Cardiac fibroblast (primary cell): ENCODE measurements at regions not wholly inside any gene's neighbourhood (a gene's known extent, or its start where the extent isn't known, plus 50 kb on each side); places are given as distances from the start of the nearest gene placed in this dataset.

Experiments used
- DNase-seq, 2 donors: peaks; one replicate each; pipeline versions ENCODE4 v3.0.0 to v3.0.0-alpha.2; 2010; ENCODE audit warnings: low read depth in 2 of 2
- H3K4me3 ChIP-seq, 2 donors: replicated peaks in 1 of 2; 1 replicate in 1 of 2; 2 replicates in 1 of 2; pipeline ENCODE4 v1.5.1; 2011; ENCODE audit warnings: low read depth in 2 of 2, low read length in 2 of 2, mild to moderate bottlenecking in 2 of 2, moderate library complexity in 1 of 2
- CTCF ChIP-seq: IDR thresholded peaks from one replicate; pipeline ENCODE4 v1.5.1; 2011; ENCODE audit warnings: low read depth, mild to moderate bottlenecking, low read length, inconsistent platforms

DNA sequence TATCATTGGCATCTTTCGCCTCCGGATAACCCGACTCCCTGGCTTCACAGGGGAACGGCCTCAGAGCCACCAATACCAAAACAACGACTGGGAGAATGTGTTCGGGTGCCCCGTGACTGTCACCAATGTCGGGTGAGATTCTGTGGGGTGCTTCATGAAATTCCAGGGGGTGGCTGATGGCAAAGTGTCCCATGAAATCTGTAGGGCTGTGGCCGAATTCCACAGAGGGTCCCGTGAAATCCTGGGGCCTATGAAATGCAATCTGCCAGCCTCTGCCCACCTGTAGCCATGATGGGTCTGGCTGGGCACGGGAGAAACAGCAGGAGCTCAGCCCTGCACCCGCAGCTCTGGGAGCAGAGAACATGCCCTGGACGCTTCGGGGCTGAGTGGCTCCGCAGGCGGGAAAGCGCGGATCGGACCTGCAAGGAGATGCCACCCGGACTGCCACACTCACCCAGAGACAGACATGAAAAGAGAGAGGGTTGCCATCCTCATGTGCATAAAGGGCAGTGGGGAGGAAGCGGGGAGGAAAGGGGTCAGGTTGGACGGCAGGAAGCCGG, 192.4 kb downstream of the OLFM1 start:
- no peak overlapping the region for H3K4me3 ChIP-seq
- no peak for TF ChIP-seq CTCF
- DNase-seq = no peak

GRCh38 chr9:135280666-135281065, 193.2 kb downstream of the OLFM1 start:
- TF ChIP-seq CTCF = no peak
- DNase-seq = no peak

DNA sequence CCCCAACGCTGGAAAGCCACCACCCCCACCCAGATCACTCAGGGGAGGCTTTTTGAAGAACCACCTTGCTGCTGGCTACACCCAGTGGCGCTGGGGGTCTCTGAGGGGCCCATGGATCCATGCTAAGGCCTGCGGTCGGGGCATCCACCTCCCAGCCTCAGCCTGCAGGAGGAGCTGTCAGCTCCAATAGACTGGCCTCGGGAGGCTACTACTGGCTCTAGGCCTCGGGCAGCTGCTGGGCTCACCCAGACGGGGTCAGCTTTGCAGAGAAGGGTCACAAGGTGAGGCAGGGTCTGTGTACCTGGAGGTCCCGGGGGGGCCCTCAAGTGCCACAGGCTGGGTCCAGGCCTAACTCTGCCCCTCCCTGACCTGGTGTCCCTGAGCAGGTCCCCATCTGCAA, 193.7 kb downstream of the OLFM1 start:
- no peak overlapping the region for H3K4me3 ChIP-seq
- no peak for DNase-seq
- TF ChIP-seq CTCF = no peak

More at GRCh38 chr9:135280666-135281065, 193.2 kb downstream of the OLFM1 start:
- no peak overlapping the region for H3K4me3 ChIP-seq

DNA sequence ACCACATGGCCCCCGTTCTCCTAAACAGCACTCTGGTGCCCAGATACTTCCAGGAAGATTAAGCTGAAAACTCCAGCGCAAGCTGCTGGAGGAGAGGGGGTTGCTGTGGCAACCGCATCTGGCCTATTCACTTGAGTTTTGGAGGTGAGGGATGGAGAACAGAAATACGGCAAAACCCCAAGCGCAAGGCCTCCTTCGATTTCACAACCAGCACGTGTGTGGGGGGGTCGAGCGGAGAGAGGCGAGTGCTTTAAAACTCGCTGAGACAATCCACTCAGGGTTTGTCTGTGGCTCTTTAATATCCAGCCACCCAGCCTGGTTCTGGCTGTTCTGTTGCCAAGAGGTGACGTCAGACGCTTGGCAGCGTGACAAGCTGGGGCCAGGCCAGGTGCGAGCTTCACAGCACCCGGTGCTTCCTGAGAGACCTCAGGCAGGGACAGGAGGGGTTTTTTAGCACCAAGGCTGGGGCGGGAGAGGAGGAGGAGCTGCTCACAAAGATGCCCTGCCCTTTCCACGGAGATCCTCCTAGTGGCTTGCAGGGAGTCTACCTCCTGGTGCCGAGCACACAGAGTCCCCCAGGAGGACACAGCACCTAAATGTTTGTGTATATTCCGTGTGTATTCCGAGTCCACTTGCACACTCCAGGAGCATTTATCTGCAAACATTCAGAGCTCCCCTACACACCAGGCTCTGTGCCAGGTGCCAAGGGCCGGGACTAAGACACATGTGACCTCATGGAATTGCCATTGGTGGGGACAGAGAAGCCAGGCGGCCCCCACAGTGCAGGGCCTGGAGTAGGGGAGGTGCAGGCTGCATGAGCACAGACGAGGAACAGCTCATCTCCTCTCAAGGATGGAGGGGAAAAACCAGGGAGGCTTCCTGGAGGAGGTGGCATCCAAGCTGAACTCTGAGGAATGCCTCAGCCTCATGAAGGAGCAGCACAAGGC, 194.6 kb downstream of the OLFM1 start:
- no peak overlapping the region for H3K4me3 ChIP-seq
- peak; percentile 34 to 41 for DNase-seq
- TF ChIP-seq CTCF = no peak

- TF ChIP-seq CTCF = no peak
- H3K4me3 ChIP-seq = no peak overlapping the region
- DNase-seq = no peak
These were observed 195.3 kb downstream of the OLFM1 start for GRCh38 chr9:135282808-135283207.

GRCh38 chr9:135283671-135284070, 195.9 kb upstream of the PPP1R26 start:
- no peak overlapping the region for H3K4me3 ChIP-seq
- TF ChIP-seq CTCF = no peak
- DNase-seq = no peak
